ENCODE measurements at regions not wholly inside any gene's neighbourhood (a gene's known extent, or its start where the extent isn't known, plus 50 kb on each side); places are given as distances from the start of the nearest gene placed in this dataset.

DNA sequence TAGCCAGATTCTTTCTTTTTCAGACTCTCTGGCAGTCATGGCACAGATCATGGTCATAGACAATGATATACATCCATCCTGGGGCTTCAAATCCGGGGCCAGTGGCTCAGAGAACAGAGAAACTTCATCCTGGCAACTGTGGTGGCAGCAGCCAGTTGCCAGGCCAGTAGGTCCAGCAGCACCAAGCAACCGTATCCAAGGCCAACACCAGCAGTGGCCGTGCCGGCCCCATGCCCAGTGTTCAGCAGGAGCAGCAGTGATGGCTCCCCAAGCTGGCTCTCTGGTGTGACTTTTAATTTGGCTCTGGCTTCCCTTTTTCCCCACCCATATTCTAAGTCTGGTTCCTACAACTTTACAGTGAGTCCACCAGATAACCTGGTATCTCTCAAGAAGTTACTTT lies 300.5 kb downstream of the DEPDC1B start:
- no peaks in the 10 kb centered on the region for H3K36me3 ChIP-seq
- WGBS = 92% methylated on average over 3 of the region's 4 CpGs
- H3K4me3 ChIP-seq = no peak overlapping the region
- H3K27me3 ChIP-seq = no peaks in the 10 kb centered on the region
- no peak overlapping the region for H3K27ac ChIP-seq (replicated peaks in 1 of 4)
- intact Hi-C loops (cut with DNase I) = no loop called here
- TF ChIP-seq, protein P1, sequence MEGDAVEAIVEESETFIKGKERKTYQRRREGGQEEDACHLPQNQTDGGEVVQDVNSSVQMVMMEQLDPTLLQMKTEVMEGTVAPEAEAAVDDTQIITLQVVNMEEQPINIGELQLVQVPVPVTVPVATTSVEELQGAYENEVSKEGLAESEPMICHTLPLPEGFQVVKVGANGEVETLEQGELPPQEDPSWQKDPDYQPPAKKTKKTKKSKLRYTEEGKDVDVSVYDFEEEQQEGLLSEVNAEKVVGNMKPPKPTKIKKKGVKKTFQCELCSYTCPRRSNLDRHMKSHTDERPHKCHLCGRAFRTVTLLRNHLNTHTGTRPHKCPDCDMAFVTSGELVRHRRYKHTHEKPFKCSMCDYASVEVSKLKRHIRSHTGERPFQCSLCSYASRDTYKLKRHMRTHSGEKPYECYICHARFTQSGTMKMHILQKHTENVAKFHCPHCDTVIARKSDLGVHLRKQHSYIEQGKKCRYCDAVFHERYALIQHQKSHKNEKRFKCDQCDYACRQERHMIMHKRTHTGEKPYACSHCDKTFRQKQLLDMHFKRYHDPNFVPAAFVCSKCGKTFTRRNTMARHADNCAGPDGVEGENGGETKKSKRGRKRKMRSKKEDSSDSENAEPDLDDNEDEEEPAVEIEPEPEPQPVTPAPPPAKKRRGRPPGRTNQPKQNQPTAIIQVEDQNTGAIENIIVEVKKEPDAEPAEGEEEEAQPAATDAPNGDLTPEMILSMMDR (IDR thresholded peaks at IDR 0.05) = no peak
- TF ChIP-seq POLR2AphosphoS5 (IDR thresholded peaks at IDR 0.05) (no peak), POLR2A (IDR thresholded peaks at IDR 0.05; ENCODE audit: low read depth) (no peak), EP300 (IDR thresholded peaks at IDR 0.05) (no peak)
- H3K9me3 ChIP-seq = no peaks in the 10 kb centered on the region
- no peak for DNase-seq (ENCODE audit: extremely low spot score)
- H3K4me1 ChIP-seq = peaks cover 0 to 27% (median 12%) of the 10 kb centered on the region in 4 donors

DNA sequence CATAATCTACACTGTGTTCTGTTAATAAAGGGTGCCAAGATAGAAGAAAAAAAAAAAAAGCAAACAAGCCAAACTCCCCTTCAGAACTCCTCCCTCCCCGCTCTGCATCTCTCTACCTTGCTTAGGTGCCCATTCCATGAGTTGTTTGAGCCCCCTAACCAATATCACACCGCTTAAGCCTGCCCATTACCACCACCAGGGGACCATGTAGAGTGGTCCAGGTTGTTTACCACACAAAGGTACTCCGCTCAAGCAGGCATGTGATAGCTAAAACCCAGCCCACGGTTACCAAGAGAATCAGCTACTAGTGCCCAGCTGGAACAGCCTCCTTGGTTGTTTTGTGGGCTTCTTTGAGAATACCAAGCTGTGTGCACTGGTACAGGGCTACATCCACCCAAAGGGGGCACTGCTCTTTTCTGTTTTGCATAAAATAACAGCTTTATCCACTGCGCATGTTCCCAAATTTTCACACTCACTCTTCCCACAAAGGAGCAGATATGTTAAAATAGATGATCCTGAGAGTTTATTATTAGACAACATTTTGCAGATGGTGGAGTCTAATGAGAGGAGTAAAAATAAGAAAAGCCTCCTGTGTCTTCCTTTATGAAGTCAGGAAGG lies 304.1 kb downstream of the DEPDC1B start:
- H3K4me3 ChIP-seq = no peak overlapping the region
- H3K27me3 ChIP-seq = no peaks in the 10 kb centered on the region
- no peaks in the 10 kb centered on the region for H3K4me1 ChIP-seq
- H3K9me3 ChIP-seq = no peaks in the 10 kb centered on the region
- DNase-seq (ENCODE audit: extremely low spot score) = no peak
- 91% methylated on average over 5 of the region's 5 CpGs for WGBS
- intact Hi-C loops (cut with DNase I) = no loop called here
- no peaks in the 10 kb centered on the region for H3K36me3 ChIP-seq
- no peak for TF ChIP-seq POLR2AphosphoS5 (IDR thresholded peaks at IDR 0.05)
- no peak overlapping the region for H3K27ac ChIP-seq (replicated peaks in 1 of 4)

DNA sequence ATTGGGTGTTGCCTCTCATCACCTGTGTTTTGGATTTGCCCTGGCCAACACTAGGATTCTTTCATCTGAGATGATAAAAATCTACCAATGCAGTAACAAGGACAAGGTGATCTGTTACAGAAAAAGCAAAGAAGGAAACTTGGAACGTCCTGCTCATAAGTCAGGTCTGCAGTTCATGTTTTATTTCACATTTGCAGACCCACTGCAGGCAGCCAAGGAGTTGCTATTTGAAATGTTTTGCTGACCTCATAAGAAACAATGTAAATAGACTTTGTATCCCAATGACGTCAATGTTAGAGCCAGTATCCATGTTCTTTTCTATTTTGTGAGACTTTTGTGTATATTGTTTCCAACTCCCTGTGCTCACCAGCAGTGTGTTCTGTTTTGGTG lies 312.9 kb downstream of the DEPDC1B start:
- DNase-seq (ENCODE audit: extremely low spot score) = no peak
- no peaks in the 10 kb centered on the region for H3K9me3 ChIP-seq
- peak overlapping the region in 3 of 4 donors; percentile 17 to 58 (median 55) for H3K27ac ChIP-seq (replicated peaks in 1 of 4)
- H3K36me3 ChIP-seq = no peaks in the 10 kb centered on the region
- H3K27me3 ChIP-seq = no peaks in the 10 kb centered on the region
- TF ChIP-seq POLR2AphosphoS5 (IDR thresholded peaks at IDR 0.05) = peak in 1 of 2 donors; percentile 37
- TF ChIP-seq, protein P1 (IDR thresholded peaks at IDR 0.05) = no peak
- H3K4me3 ChIP-seq = no peak overlapping the region
- intact Hi-C loops (cut with DNase I) = loop anchor here (10.0 kb wide), 1 partner anchor 198 kb away; no protein-coding TSS in a partner anchor
- WGBS = 36% methylated on average over 2 of the region's 2 CpGs
- H3K4me1 ChIP-seq = peaks cover 0 to 51% (median 36%) of the 10 kb centered on the region in 4 donors

DNA sequence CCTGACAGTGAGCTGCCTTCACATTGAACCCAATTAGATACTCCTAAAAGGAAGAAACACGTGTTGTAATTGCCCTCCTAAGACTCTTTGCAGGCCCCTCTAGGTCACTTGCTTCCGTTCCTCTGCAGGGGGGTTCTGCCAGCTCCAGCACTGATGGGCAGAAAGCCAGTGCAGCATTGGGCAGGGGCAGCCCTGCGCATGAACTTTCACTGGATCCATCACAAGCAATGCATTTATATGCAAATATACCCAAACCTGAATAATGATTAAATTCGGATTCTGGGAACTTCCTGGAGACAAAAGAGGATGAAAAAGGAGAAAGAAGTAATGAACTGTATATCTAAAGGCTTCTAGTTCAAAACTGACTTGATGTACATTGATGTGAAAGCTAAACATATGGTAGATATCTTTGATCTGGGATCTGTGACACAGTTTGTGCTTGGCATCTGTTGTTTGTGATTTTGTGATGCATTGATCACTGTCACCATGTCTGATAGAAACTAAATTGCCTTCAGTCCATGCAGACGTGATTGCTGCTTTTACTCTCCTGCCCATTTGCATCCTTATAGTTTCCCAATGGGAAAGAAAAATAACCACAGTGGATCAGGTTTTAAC lies 313.4 kb downstream of the DEPDC1B start:
- no peaks in the 10 kb centered on the region for H3K27me3 ChIP-seq
- no peaks in the 10 kb centered on the region for H3K9me3 ChIP-seq
- intact Hi-C loops (cut with DNase I) = loop anchor here (10.0 kb wide), 1 partner anchor 198 kb away; no protein-coding TSS in a partner anchor
- H3K4me1 ChIP-seq = peaks cover 0 to 51% (median 36%) of the 10 kb centered on the region in 4 donors
- 68% methylated on average over 5 of the region's 5 CpGs for whole genome bisulfite sequencing
- DNase-seq (ENCODE audit: extremely low spot score) = no peak
- H3K4me3 ChIP-seq = no peak overlapping the region
- H3K36me3 ChIP-seq = no peaks in the 10 kb centered on the region
- H3K27ac ChIP-seq (replicated peaks in 1 of 4) = peak overlapping the region in 3 of 4 donors; percentile 16 to 58 (median 17)
- no peak for TF ChIP-seq POLR2AphosphoS5 (IDR thresholded peaks at IDR 0.05)
- TF ChIP-seq, protein P1 (IDR thresholded peaks at IDR 0.05) = no peak
- TF ChIP-seq POLR2A (IDR thresholded peaks at IDR 0.05; ENCODE audit: low read depth) = no peak
- TF ChIP-seq EP300 (IDR thresholded peaks at IDR 0.05) = no peak

DNA sequence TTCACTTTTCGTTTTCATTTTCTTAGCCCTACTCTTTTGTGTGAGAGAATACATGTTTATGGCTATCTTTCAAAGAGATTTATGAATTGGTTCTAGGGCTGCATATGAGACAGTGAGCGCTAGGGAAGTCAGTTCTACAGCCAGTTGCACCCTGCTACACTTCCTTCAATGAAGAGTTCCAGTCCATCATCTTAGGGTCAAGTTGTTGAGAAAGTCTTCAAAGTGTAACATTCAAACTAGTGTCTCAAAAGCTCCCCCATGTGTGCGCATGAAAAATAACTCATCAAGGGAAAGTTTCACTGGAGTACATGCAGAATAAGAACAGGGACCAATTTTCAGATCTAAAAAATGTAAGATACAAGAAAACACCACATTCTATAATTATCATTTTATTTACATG lies 317.2 kb downstream of the DEPDC1B start:
- WGBS = 52% methylated on average over 3 of the region's 3 CpGs
- no peak for DNase-seq (ENCODE audit: extremely low spot score)

More for the DNA sequence above, 317.2 kb downstream of the DEPDC1B start:
- Histone ChIP-seq H3K4me3 (no peak overlapping the region), H3K4me1 (peaks cover 0 to 62% (median 42%) of the 10 kb centered on the region in 4 donors), H3K9me3 (no peaks in the 10 kb centered on the region), H3K27ac (replicated peaks in 1 of 4) (no peak overlapping the region), H3K27me3 (no peaks in the 10 kb centered on the region), H3K36me3 (no peaks in the 10 kb centered on the region)
- TF ChIP-seq, protein P1 (IDR thresholded peaks at IDR 0.05) = peak; percentile 27 to 49 (median 29)
- no peak for TF ChIP-seq POLR2A (IDR thresholded peaks at IDR 0.05; ENCODE audit: low read depth)
- intact Hi-C loops (cut with DNase I) = loop anchor here (5.0 to 10.0 kb wide), 2 partner anchors 202 to 570 kb away; no protein-coding TSS in a partner anchor
